RWPE1 (cell line): ENCODE measurements at regions not wholly inside any gene's neighbourhood (a gene's known extent, or its start where the extent isn't known, plus 50 kb on each side); places are given as distances from the start of the nearest gene placed in this dataset.

Source experiments
- CTCF ChIA-PET: fragments of 350-600 bp; sonication (Branson Sonifier 250); formaldehyde crosslinking; extraction: SDS; loops from one replicate; lab custom pipeline; 2021; lab: Yijun Ruan, JAX
- POLR2A ChIA-PET: fragments of 400-600 bp; formaldehyde crosslinking; extraction: SDS; loops from one replicate; lab custom pipeline; 2020; ENCODE audit warnings: antibody characterized with exemption; ENCODE audit not compliant: low non-redundant PET; lab: Yijun Ruan, JAX
- DNase-seq: peaks from one replicate; pipeline ENCODE4 v3.0.0; 2012; ENCODE audit warnings: low spot score
- H3K27ac ChIP-seq: fragments of 450-650 bp; 2 replicates; pipeline ENCODE4 v1.5.1; 2017
- CTCF ChIP-seq: fragments of 450-650 bp; conservative IDR thresholded peaks from 2 replicates; pipeline ENCODE4 v1.5.1; 2017; ENCODE audit warnings: low read depth, mild to moderate bottlenecking

- TF ChIP-seq CTCF: no peak
- DNase-seq: no peak
- CTCF ChIA-PET: interaction anchor here (0.6 kb wide), 1 partner anchor 161 kb away, joined by 3 read pairs; no protein-coding TSS in a partner anchor
- POLR2A ChIA-PET: no interaction called here
- no peak overlapping the region for H3K27ac ChIP-seq
Measured at GRCh38 chr12:115421350-115421749, 737.4 kb upstream of the TBX3 start.

- CTCF ChIA-PET: interaction anchor here (0.6 kb wide), 1 partner anchor 844 kb away, joined by 3 read pairs; no protein-coding TSS in a partner anchor
- no peak overlapping the region for H3K27ac ChIP-seq
- DNase-seq: no peak
- TF ChIP-seq CTCF: no peak
- POLR2A ChIA-PET: no interaction called here
Measured at GRCh38 chr12:115419145-115419646, 735.2 kb upstream of the TBX3 start.

GRCh38 chr12:115417610-115418009, 733.6 kb upstream of the TBX3 start:
- no peak for TF ChIP-seq CTCF
- ChIA-PET POLR2A (no interaction called here), CTCF (interaction anchor here (0.5 to 0.6 kb wide), 2 partner anchors 78 to 814 kb away, joined by 3 to 4 read pairs; no protein-coding TSS in a partner anchor)
- H3K27ac ChIP-seq: no peak overlapping the region
- no peak for DNase-seq

GRCh38 chr12:115416869-115417268, 732.9 kb upstream of the TBX3 start:
- ChIA-PET CTCF (no interaction called here), POLR2A (no interaction called here)
- no peak for DNase-seq
- H3K27ac ChIP-seq: no peak overlapping the region
- TF ChIP-seq CTCF: no peak

GRCh38 chr12:115413626-115414025, 729.7 kb upstream of the TBX3 start:
- TF ChIP-seq CTCF: no peak
- no peak for DNase-seq
- POLR2A ChIA-PET: no interaction called here
- no peak overlapping the region for H3K27ac ChIP-seq
- CTCF ChIA-PET: no interaction called here

GRCh38 chr12:115412831-115413230, 728.9 kb upstream of the TBX3 start:
- ChIA-PET CTCF (no interaction called here), POLR2A (no interaction called here)
- TF ChIP-seq CTCF: no peak
- no peak for DNase-seq
- no peak overlapping the region for H3K27ac ChIP-seq
